Mesothelial cell of epicardium (in vitro differentiated cells): ENCODE measurements at regions not wholly inside any gene's neighbourhood (a gene's known extent, or its start where the extent isn't known, plus 50 kb on each side); places are given as distances from the start of the nearest gene placed in this dataset.
"Not testable (repeated sequence)": the region's sequence is repeated elsewhere in the genome, so short reads cannot be mapped to it uniquely, and the experiment has no call there.

Experiments used
- DNase-seq, 2 experiments: peaks; one replicate each; pipeline ENCODE4 v3.0.0; 2021; ENCODE audit warnings: low spot score in 2 of 2; ENCODE audit not compliant: unreplicated experiment in 2 of 2
- H3K27ac Mint-ChIP-seq: 2 replicates; pipeline ENCODE4 v1.8.0; 2021; ENCODE audit warnings: mixed read lengths
- H3K27me3 Mint-ChIP-seq: 2 replicates; pipeline ENCODE4 v1.8.0; 2021; ENCODE audit warnings: low read depth, mixed read lengths
- H3K36me3 Mint-ChIP-seq: 2 replicates; pipeline ENCODE4 v1.8.0; 2021; ENCODE audit warnings: mixed read lengths
- H3K4me1 Mint-ChIP-seq: 2 replicates; pipeline ENCODE4 v1.8.0; 2021; ENCODE audit warnings: mixed read lengths
- H3K4me3 Mint-ChIP-seq: 2 replicates; pipeline ENCODE4 v1.8.0; 2021; ENCODE audit warnings: mild to moderate bottlenecking, moderate library complexity, mixed read lengths
- H3K9me3 Mint-ChIP-seq: 2 replicates; pipeline ENCODE4 v1.8.0; 2021; ENCODE audit warnings: mixed read lengths
- TF ChIP-seq, protein P1 (sequence below): fragments of 200-600 bp; sonication (generic); IDR thresholded peaks from one replicate; pipeline ENCODE4 v1.5.0; 2021; ENCODE audit warnings: antibody characterized with exemption; ENCODE audit not compliant: unreplicated experiment

GRCh38 chr9:85451680-85452079, 290.1 kb downstream of the AGTPBP1 start:
- no peak overlapping the region for H3K27ac Mint-ChIP-seq
- peaks cover 4% of the 10 kb centered on the region for H3K36me3 Mint-ChIP-seq
- H3K9me3 Mint-ChIP-seq: peaks cover 40% of the 10 kb centered on the region
- DNase-seq: no peak
- H3K4me1 Mint-ChIP-seq: no peaks in the 10 kb centered on the region
- H3K27me3 Mint-ChIP-seq: no peaks in the 10 kb centered on the region
- TF ChIP-seq, protein P1, sequence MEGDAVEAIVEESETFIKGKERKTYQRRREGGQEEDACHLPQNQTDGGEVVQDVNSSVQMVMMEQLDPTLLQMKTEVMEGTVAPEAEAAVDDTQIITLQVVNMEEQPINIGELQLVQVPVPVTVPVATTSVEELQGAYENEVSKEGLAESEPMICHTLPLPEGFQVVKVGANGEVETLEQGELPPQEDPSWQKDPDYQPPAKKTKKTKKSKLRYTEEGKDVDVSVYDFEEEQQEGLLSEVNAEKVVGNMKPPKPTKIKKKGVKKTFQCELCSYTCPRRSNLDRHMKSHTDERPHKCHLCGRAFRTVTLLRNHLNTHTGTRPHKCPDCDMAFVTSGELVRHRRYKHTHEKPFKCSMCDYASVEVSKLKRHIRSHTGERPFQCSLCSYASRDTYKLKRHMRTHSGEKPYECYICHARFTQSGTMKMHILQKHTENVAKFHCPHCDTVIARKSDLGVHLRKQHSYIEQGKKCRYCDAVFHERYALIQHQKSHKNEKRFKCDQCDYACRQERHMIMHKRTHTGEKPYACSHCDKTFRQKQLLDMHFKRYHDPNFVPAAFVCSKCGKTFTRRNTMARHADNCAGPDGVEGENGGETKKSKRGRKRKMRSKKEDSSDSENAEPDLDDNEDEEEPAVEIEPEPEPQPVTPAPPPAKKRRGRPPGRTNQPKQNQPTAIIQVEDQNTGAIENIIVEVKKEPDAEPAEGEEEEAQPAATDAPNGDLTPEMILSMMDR: no peak
- H3K4me3 Mint-ChIP-seq: no peak overlapping the region

GRCh38 chr9:85445887-85446286, 295.9 kb downstream of the AGTPBP1 start:
- Mint-ChIP-seq H3K27me3 (no peaks in the 10 kb centered on the region), H3K36me3 (no peaks in the 10 kb centered on the region), H3K4me1 (peaks cover 4% of the 10 kb centered on the region), H3K27ac (no peak overlapping the region), H3K9me3 (peaks cover 33% of the 10 kb centered on the region), H3K4me3 (no peak overlapping the region)
- no peak for DNase-seq
- TF ChIP-seq, protein P1: no peak

GRCh38 chr9:85444243-85444642, 297.5 kb downstream of the AGTPBP1 start:
- DNase-seq: no peak
- Mint-ChIP-seq H3K27ac (no peak overlapping the region), H3K36me3 (no peaks in the 10 kb centered on the region), H3K4me3 (no peak overlapping the region), H3K27me3 (no peaks in the 10 kb centered on the region), H3K4me1 (peaks cover 4% of the 10 kb centered on the region), H3K9me3 (peaks cover 20% of the 10 kb centered on the region)
- TF ChIP-seq, protein P1: no peak

DNA sequence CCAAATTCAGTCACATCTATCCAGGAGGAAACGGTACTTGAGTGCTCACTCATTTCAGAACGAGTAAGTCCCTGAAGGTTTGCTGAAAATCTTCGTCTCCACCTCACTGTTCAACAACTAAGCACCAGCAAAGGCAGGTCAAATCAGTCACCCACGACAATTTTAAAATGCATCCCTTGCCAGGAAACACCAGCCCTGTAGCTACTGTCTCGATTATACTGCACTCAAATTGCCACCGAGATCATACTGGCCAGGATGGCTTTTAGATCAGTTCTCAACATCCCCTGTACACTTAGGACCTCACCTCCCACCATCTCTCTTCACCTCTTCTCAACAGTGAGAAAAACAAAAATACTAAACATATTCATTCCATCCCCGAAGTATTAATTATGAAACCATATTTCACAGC, 298.6 kb downstream of the AGTPBP1 start:
- peaks cover 4% of the 10 kb centered on the region for H3K4me1 Mint-ChIP-seq
- TF ChIP-seq, protein P1: no peak
- H3K9me3 Mint-ChIP-seq: peaks cover 21% of the 10 kb centered on the region
- peaks cover 5% of the 10 kb centered on the region for H3K36me3 Mint-ChIP-seq
- H3K27ac Mint-ChIP-seq: no peak overlapping the region
- no peak for DNase-seq
- H3K4me3 Mint-ChIP-seq: no peak overlapping the region
- no peaks in the 10 kb centered on the region for H3K27me3 Mint-ChIP-seq

GRCh38 chr9:85439791-85440190, 302.0 kb downstream of the AGTPBP1 start:
- DNase-seq: no peak
- TF ChIP-seq, protein P1: no peak
- no peaks in the 10 kb centered on the region for H3K27me3 Mint-ChIP-seq
- H3K9me3 Mint-ChIP-seq: peaks cover 34% of the 10 kb centered on the region
- H3K4me3 Mint-ChIP-seq: no peak overlapping the region
- H3K4me1 Mint-ChIP-seq: peaks cover 4% of the 10 kb centered on the region
- no peak overlapping the region for H3K27ac Mint-ChIP-seq
- peaks cover 5% of the 10 kb centered on the region for H3K36me3 Mint-ChIP-seq

GRCh38 chr9:85433956-85434355, 307.8 kb downstream of the AGTPBP1 start:
- DNase-seq, H3K36me3 Mint-ChIP-seq, H3K27me3 Mint-ChIP-seq, H3K27ac Mint-ChIP-seq, H3K4me3 Mint-ChIP-seq: not testable (repeated sequence)
- Mint-ChIP-seq H3K4me1 (peaks cover 13% of the 10 kb centered on the region), H3K9me3 (peaks cover 38% of the 10 kb centered on the region)

- not testable (repeated sequence) for DNase-seq, H3K4me3 Mint-ChIP-seq, H3K27ac Mint-ChIP-seq, H3K27me3 Mint-ChIP-seq, H3K36me3 Mint-ChIP-seq
- Mint-ChIP-seq H3K4me1 (peaks cover 16% of the 10 kb centered on the region), H3K9me3 (peaks cover 35% of the 10 kb centered on the region)
These were observed 308.2 kb downstream of the AGTPBP1 start for GRCh38 chr9:85433551-85433950.
